GM19395 (cell line): ENCODE measurements at regions not wholly inside any gene's neighbourhood (a gene's known extent, or its start where the extent isn't known, plus 50 kb on each side); places are given as distances from the start of the nearest gene placed in this dataset.

Experiments
- ATAC-seq: cut with Tn5 transposase; IDR thresholded peaks from one replicate; pipeline ENCODE4 v1.9.1; 2021; ENCODE audit warnings: mild to moderate bottlenecking, moderate library complexity; ENCODE audit not compliant: unreplicated experiment

- ATAC-seq, result no peak
These were observed 176.2 kb downstream of the WDR11 start for GRCh38 chr10:121027371-121027770.

GRCh38 chr10:121032460-121032859 lies 181.3 kb downstream of the WDR11 start:
- ATAC-seq, result no peak

GRCh38 chr10:121033366-121033765 lies 182.2 kb downstream of the WDR11 start:
- ATAC-seq, result no peak

GRCh38 chr10:121036431-121036830 lies 185.3 kb downstream of the WDR11 start:
- ATAC-seq, result no peak

- no peak for ATAC-seq
These were observed 190.3 kb downstream of the WDR11 start for GRCh38 chr10:121041499-121041898.

GRCh38 chr10:121041906-121042305 lies 190.7 kb downstream of the WDR11 start:
- ATAC-seq, result no peak

GRCh38 chr10:121042342-121042741 lies 191.2 kb downstream of the WDR11 start:
- no peak for ATAC-seq

GRCh38 chr10:121043124-121043849 lies 192.1 kb downstream of the WDR11 start:
- no peak for ATAC-seq

GRCh38 chr10:121048749-121049148 lies 197.6 kb downstream of the WDR11 start:
- ATAC-seq, result no peak

- no peak for ATAC-seq
These were observed 198.3 kb downstream of the WDR11 start for GRCh38 chr10:121049489-121049888.

- no peak for ATAC-seq
These were observed 198.8 kb downstream of the WDR11 start for GRCh38 chr10:121049923-121050322.

- no peak for ATAC-seq
These were observed 200.0 kb downstream of the WDR11 start for GRCh38 chr10:121051171-121051570.

- ATAC-seq, result no peak
These were observed 200.6 kb downstream of the WDR11 start for GRCh38 chr10:121051696-121052279.

- ATAC-seq, result no peak
These were observed 202.0 kb downstream of the WDR11 start for GRCh38 chr10:121053151-121053550.

GRCh38 chr10:121054874-121055273 lies 203.7 kb downstream of the WDR11 start:
- ATAC-seq, result no peak

- ATAC-seq, result no peak
These were observed 206.1 kb downstream of the WDR11 start for GRCh38 chr10:121057269-121057668.

GRCh38 chr10:121058082-121058481 lies 206.9 kb downstream of the WDR11 start:
- ATAC-seq, result no peak

GRCh38 chr10:121059351-121059750 lies 208.2 kb downstream of the WDR11 start:
- ATAC-seq, result no peak

GRCh38 chr10:121062115-121062514 lies 211.0 kb downstream of the WDR11 start:
- no peak for ATAC-seq

GRCh38 chr10:121063744-121064143 lies 212.6 kb downstream of the WDR11 start:
- no peak for ATAC-seq

- no peak for ATAC-seq
These were observed 213.3 kb downstream of the WDR11 start for GRCh38 chr10:121064491-121064890.

- peak; percentile 49 for ATAC-seq
These were observed 214.2 kb downstream of the WDR11 start for GRCh38 chr10:121065330-121065729.
